ENCODE measurements at regions not wholly inside any gene's neighbourhood (a gene's known extent, or its start where the extent isn't known, plus 50 kb on each side); places are given as distances from the start of the nearest gene placed in this dataset.

DNA sequence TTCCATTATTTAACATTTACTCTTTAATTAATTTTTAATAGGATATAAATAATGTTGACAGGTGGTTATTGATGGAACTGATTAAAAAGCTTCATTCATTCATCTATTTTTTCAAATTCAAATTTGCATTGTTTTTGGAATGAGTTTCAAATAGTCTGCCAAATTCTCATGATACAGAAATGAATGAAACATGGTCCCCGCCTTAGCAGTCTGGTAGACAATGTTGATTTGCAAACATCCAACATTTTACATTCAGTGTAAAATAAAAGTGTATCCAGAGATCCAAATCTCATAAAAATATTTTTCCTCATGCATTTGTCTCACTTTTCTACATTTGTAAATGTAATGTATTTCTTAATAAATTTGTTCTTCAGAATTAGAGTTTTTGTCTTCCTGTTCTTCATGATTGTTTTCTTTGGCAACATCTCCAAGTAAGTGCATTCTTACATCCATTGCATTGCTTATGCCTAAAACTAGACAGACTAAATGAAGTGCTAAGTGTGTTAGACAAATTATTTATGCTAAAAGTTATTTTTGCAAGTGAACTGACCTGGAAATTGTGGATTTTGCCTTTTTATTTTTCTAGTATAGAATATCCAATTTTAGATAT lies 142.3 kb downstream of the PCDH18 start:
- TF ChIP-seq, protein P1, sequence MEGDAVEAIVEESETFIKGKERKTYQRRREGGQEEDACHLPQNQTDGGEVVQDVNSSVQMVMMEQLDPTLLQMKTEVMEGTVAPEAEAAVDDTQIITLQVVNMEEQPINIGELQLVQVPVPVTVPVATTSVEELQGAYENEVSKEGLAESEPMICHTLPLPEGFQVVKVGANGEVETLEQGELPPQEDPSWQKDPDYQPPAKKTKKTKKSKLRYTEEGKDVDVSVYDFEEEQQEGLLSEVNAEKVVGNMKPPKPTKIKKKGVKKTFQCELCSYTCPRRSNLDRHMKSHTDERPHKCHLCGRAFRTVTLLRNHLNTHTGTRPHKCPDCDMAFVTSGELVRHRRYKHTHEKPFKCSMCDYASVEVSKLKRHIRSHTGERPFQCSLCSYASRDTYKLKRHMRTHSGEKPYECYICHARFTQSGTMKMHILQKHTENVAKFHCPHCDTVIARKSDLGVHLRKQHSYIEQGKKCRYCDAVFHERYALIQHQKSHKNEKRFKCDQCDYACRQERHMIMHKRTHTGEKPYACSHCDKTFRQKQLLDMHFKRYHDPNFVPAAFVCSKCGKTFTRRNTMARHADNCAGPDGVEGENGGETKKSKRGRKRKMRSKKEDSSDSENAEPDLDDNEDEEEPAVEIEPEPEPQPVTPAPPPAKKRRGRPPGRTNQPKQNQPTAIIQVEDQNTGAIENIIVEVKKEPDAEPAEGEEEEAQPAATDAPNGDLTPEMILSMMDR (IDR thresholded peaks at IDR 0.05), result no peak
- TF ChIP-seq EZH2 (IDR thresholded peaks at IDR 0.05; ENCODE audit: borderline replicate concordance, insufficient read depth, low read depth, low read length, poor library complexity, severe bottlenecking), result no peak
